Ishikawa (cell line): ENCODE measurements at regions not wholly inside any gene's neighbourhood (a gene's known extent, or its start where the extent isn't known, plus 50 kb on each side); places are given as distances from the start of the nearest gene placed in this dataset.

ENCODE experiments used
- CEBPB ChIP-seq: IDR thresholded peaks from 2 replicates; pipeline ENCODE4 v1.6.1; 2012
- CREB1 ChIP-seq: IDR thresholded peaks from 2 replicates; pipeline ENCODE4 v1.6.1; 2012; ENCODE audit warnings: low read depth
- EGR1 ChIP-seq: IDR thresholded peaks from 2 replicates; pipeline ENCODE4 v1.6.1; 2012
- EP300 ChIP-seq: IDR thresholded peaks from 2 replicates; pipeline ENCODE4 v1.6.1; 2012; ENCODE audit warnings: borderline replicate concordance
- FOXM1 ChIP-seq: IDR thresholded peaks from 2 replicates; pipeline ENCODE4 v1.6.1; 2012; ENCODE audit warnings: low read depth, borderline replicate concordance
- NFIC ChIP-seq: IDR thresholded peaks from 2 replicates; pipeline ENCODE4 v1.6.1; 2012
- RAD21 ChIP-seq: IDR thresholded peaks from 2 replicates; pipeline ENCODE4 v1.6.1; 2012; ENCODE audit warnings: low read depth
- TAF1 ChIP-seq: IDR thresholded peaks from 2 replicates; pipeline ENCODE4 v1.6.1; 2012; ENCODE audit warnings: low read depth, mild to moderate bottlenecking
- TCF12 ChIP-seq: IDR thresholded peaks from 2 replicates; pipeline ENCODE4 v1.6.1; 2012; ENCODE audit warnings: low read depth
- TEAD4 ChIP-seq: IDR thresholded peaks from 2 replicates; pipeline ENCODE4 v1.6.1; 2012
- YY1 ChIP-seq: IDR thresholded peaks from 2 replicates; pipeline ENCODE4 v1.6.1; 2012; ENCODE audit warnings: low read depth
- ZBTB7A ChIP-seq: IDR thresholded peaks from 2 replicates; pipeline ENCODE4 v1.6.1; 2012; ENCODE audit warnings: low read depth
- TF ChIP-seq, protein P1 (sequence below): IDR thresholded peaks from 2 replicates; pipeline ENCODE4 v1.6.1; 2012
- TF ChIP-seq, protein P2 (sequence below): IDR thresholded peaks from 2 replicates; pipeline ENCODE4 v1.6.1; 2012; ENCODE audit warnings: low read depth, mild to moderate bottlenecking
- TF ChIP-seq, protein P3 (sequence below): IDR thresholded peaks from 2 replicates; pipeline ENCODE4 v1.6.1; 2012

DNA sequence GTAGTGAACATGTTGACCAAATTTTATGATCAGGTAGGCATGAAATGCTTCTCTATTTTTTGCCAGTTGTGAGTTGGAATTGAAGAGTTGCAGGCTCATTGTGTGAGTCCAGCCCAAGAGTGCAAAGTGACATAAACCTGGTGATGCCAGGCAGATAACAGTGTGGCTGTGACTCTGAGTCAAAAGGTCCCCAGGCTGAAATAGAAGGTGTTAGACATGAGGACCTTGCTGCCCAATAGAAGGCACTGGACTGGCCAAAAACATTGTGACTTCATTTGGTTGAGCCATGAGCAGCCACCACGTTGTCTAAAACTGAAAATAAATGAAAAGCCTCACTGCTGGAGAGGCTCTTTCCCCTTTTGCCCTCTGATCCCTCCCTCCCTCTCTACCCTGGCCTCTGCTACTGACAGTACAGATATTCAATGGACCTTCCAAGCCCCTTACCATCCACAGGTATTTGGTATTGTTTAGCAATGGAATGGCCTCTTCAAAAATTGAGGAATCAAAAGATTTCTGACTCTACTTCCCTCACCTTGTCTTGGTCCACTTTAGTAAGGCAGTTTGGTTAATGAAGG is 67.8 kb upstream of the ABCD3 start:
- TF ChIP-seq, protein P1, sequence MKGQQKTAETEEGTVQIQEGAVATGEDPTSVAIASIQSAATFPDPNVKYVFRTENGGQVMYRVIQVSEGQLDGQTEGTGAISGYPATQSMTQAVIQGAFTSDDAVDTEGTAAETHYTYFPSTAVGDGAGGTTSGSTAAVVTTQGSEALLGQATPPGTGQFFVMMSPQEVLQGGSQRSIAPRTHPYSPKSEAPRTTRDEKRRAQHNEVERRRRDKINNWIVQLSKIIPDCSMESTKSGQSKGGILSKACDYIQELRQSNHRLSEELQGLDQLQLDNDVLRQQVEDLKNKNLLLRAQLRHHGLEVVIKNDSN: no peak

DNA sequence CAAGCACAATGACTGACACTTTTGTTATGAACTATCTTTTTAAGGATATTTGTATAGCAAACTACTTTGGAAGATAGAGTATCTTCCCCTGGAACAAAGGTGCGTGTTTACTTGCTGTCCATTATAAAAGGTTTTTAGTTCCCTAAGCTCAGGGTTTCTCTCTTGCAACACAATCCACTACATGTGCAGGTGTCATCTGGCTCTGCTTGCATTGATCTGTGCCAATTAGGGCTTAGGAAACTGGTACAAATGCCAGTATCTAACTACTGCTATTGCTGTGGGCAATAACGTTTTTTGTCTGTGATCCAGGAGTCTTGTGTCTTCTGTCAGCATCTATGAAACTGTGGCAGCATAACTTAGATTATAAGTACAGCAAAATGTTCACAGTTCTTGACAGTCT is 68.3 kb upstream of the ABCD3 start:
- no peak for TF ChIP-seq CEBPB
- no peak for TF ChIP-seq YY1
- TF ChIP-seq EP300: no peak
- TF ChIP-seq FOXM1: no peak
- TF ChIP-seq EGR1: no peak
- TF ChIP-seq, protein P1: no peak
- no peak for TF ChIP-seq NFIC
- no peak for TF ChIP-seq RAD21
- TF ChIP-seq, protein P2, sequence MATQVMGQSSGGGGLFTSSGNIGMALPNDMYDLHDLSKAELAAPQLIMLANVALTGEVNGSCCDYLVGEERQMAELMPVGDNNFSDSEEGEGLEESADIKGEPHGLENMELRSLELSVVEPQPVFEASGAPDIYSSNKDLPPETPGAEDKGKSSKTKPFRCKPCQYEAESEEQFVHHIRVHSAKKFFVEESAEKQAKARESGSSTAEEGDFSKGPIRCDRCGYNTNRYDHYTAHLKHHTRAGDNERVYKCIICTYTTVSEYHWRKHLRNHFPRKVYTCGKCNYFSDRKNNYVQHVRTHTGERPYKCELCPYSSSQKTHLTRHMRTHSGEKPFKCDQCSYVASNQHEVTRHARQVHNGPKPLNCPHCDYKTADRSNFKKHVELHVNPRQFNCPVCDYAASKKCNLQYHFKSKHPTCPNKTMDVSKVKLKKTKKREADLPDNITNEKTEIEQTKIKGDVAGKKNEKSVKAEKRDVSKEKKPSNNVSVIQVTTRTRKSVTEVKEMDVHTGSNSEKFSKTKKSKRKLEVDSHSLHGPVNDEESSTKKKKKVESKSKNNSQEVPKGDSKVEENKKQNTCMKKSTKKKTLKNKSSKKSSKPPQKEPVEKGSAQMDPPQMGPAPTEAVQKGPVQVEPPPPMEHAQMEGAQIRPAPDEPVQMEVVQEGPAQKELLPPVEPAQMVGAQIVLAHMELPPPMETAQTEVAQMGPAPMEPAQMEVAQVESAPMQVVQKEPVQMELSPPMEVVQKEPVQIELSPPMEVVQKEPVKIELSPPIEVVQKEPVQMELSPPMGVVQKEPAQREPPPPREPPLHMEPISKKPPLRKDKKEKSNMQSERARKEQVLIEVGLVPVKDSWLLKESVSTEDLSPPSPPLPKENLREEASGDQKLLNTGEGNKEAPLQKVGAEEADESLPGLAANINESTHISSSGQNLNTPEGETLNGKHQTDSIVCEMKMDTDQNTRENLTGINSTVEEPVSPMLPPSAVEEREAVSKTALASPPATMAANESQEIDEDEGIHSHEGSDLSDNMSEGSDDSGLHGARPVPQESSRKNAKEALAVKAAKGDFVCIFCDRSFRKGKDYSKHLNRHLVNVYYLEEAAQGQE: no peak
- TF ChIP-seq TEAD4: no peak

DNA sequence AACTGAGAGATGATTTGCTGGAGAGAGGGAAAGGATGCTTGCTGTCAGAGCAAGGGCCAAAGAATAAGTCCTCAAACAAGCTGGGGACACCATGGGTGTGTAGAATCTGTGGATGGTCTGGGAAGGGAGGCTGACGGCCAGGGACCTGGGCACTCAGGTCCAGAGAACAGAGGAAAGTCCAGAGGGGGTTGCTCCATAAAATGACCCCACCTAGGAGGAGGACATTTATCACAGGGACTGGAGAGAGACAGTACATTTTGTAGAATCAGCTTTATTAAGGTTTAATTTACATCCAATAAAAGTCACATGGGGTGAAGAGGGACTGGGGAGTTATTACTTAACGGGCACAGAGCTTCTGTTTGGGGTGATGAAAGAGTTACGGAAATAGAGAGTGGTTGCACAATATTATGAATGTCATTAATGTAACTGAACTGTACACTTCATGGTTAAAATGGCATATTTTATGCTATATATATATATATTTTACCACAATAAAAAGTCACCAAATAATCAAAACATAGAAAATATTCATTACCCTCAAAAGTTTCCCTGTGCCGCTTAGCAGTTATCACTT is 73.0 kb upstream of the ABCD3 start:
- TF ChIP-seq TAF1 (no peak), CREB1 (no peak), ZBTB7A (no peak), EP300 (no peak), TCF12 (no peak), YY1 (no peak), TEAD4 (no peak), RAD21 (no peak), EGR1 (no peak), CEBPB (no peak), FOXM1 (no peak)
- TF ChIP-seq, protein P2: no peak

DNA sequence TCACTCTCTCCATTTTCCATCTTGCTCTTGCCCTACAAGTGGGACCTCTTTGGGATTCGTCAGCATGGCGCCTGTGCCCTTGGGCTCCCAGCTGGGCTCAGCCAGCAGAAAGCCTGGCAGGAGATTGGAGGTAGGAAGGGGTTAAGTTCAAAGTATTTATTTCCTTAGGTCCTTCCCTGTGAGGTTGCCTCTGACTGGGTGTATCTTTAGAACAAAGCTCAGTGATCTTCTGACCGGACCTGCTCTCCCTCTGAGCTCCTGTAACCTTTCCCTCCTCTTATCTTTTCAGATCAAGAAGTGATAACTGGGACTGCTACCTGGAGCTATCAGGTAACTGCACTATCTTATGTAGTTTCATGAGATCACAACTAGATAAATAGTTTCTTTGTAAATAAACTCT is 75.8 kb upstream of the ABCD3 start:
- TF ChIP-seq, protein P2: no peak
- no peak for TF ChIP-seq NFIC
- no peak for TF ChIP-seq TCF12
- TF ChIP-seq YY1: no peak
- no peak for TF ChIP-seq ZBTB7A
- TF ChIP-seq, protein P1: no peak
- TF ChIP-seq EGR1: no peak
- no peak for TF ChIP-seq EP300

DNA sequence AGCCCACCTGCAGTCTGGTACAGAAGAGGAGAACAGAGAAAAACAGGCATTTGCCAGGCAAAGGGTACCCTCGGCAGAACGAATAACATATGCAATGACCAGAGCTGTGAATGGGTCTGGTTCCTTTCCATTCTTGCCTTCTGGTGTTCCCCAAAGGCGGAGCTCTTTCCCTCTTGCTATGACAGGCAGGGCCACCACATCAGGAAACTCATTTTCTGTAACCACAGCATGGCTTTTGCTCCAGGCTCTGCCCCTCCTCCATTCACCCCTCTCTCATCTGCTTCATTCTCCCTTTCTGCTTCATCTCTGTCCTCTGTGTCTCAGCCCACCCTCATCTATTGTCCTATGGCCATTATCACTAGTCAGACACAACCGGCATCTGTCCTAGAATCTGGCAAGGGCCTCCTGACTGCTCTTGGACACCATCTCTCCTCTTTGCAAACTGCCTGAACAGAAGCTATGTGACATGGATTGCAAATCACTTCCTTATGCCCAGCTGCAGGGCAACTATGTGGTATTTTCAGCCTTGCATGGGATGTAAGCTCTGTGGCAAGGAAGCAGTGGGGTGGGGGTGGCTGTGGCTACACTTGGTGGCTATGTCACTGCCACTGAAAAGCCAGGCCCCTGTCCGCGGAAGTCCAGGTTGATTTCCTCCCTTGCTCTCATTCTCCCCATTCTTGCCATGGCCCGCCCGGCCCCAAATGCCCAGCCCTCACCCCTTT is 78.8 kb upstream of the ABCD3 start:
- TF ChIP-seq NFIC: no peak
- no peak for TF ChIP-seq ZBTB7A
- TF ChIP-seq TCF12: no peak
- no peak for TF ChIP-seq CREB1
- TF ChIP-seq, protein P1: no peak
- TF ChIP-seq RAD21: no peak
- no peak for TF ChIP-seq YY1
- TF ChIP-seq, protein P2: no peak
- TF ChIP-seq EP300: no peak
- no peak for TF ChIP-seq EGR1
- TF ChIP-seq, protein P3, sequence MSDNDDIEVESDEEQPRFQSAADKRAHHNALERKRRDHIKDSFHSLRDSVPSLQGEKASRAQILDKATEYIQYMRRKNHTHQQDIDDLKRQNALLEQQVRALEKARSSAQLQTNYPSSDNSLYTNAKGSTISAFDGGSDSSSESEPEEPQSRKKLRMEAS: no peak
- no peak for TF ChIP-seq CEBPB
- no peak for TF ChIP-seq TAF1
- no peak for TF ChIP-seq FOXM1
- no peak for TF ChIP-seq TEAD4
